ENCODE measurements at regions not wholly inside any gene's neighbourhood (a gene's known extent, or its start where the extent isn't known, plus 50 kb on each side); places are given as distances from the start of the nearest gene placed in this dataset.

- TF ChIP-seq EZH2 (IDR thresholded peaks at IDR 0.05; ENCODE audit: insufficient read depth, poor library complexity, severe bottlenecking), result no peak
- TF ChIP-seq EZH2phosphoT487 (IDR thresholded peaks at IDR 0.05; ENCODE audit: insufficient read depth, low read depth), result no peak
These were observed 241.1 kb upstream of the ATP10B start for GRCh38 chr5:161093100-161093499.

Measured in GM23248 (cell line).